CD8-positive, alpha-beta memory T cell (primary cell): ENCODE measurements at regions not wholly inside any gene's neighbourhood (a gene's known extent, or its start where the extent isn't known, plus 50 kb on each side); places are given as distances from the start of the nearest gene placed in this dataset.
"Not testable (repeated sequence)": the region's sequence is repeated elsewhere in the genome, so short reads cannot be mapped to it uniquely, and the experiment has no call there.

ENCODE experiments used
- CTCF ChIA-PET: fragments of 350-600 bp; sonication (Branson Sonifier 250); formaldehyde crosslinking; loops from one replicate; lab custom pipeline; 2021; ENCODE audit warnings: antibody characterized with exemption; lab: Charles Lee
- POLR2A ChIA-PET: fragments of 350-600 bp; sonication (Branson Sonifier 250); formaldehyde crosslinking; loops from one replicate; lab custom pipeline; 2021; ENCODE audit warnings: antibody characterized with exemption; lab: Charles Lee
- DNase-seq, 5 donors: peaks; one replicate each; pipeline versions ENCODE4 v3.0.0 to v3.0.0-alpha.2; 2020 to 2022; ENCODE audit warnings: mixed read lengths in 1 of 5
- H3K27ac ChIP-seq: one replicate; pipeline ENCODE4 v1.7.0; 2013; ENCODE audit warnings: low read depth, mild to moderate bottlenecking, low read length, moderate library complexity
- H3K27me3 ChIP-seq: 2 replicates; pipeline ENCODE4 v1.7.0; 2013; ENCODE audit warnings: low read length, mild to moderate bottlenecking; ENCODE audit not compliant: insufficient read depth, poor library complexity, severe bottlenecking
- H3K36me3 ChIP-seq: 2 replicates; pipeline ENCODE4 v1.7.0; 2013; ENCODE audit warnings: mild to moderate bottlenecking, low read length, moderate library complexity; ENCODE audit not compliant: insufficient read depth
- H3K4me1 ChIP-seq: 2 replicates; pipeline ENCODE4 v1.7.0; 2013; ENCODE audit warnings: mild to moderate bottlenecking, low read length, moderate library complexity; ENCODE audit not compliant: insufficient read depth
- H3K4me3 ChIP-seq: 2 replicates; pipeline ENCODE4 v1.7.0; 2013; ENCODE audit warnings: mild to moderate bottlenecking, low read length
- H3K9me3 ChIP-seq: 2 replicates; pipeline ENCODE4 v1.7.0; 2013; ENCODE audit warnings: mild to moderate bottlenecking, low read length
- H3K27ac Mint-ChIP-seq, 8 donors: one replicate each; pipeline ENCODE4 v1.8.0; 2020 to 2021; ENCODE audit warnings: mixed read lengths in 8 of 8, mild to moderate bottlenecking in 6 of 8, inconsistent platforms in 3 of 8, moderate library complexity in 3 of 8
- H3K27me3 Mint-ChIP-seq, 2 donors: one replicate each; pipeline ENCODE4 v1.8.0; 2020 to 2021; ENCODE audit warnings: mixed read lengths in 2 of 2, mild to moderate bottlenecking in 1 of 2, moderate library complexity in 1 of 2
- H3K36me3 Mint-ChIP-seq, 3 donors: one replicate each; pipeline ENCODE4 v1.8.0; 2020 to 2021; ENCODE audit warnings: mixed read lengths in 3 of 3, inconsistent platforms in 1 of 3, mild to moderate bottlenecking in 1 of 3
- H3K4me1 Mint-ChIP-seq, 3 donors: one replicate each; pipeline ENCODE4 v1.8.0; 2020 to 2021; ENCODE audit warnings: mixed read lengths in 3 of 3, inconsistent platforms in 1 of 3, mild to moderate bottlenecking in 1 of 3
- H3K4me3 Mint-ChIP-seq, 7 donors: one replicate each; pipeline ENCODE4 v1.8.0; 2020 to 2021; ENCODE audit warnings: mixed read lengths in 7 of 7, mild to moderate bottlenecking in 6 of 7, moderate library complexity in 4 of 7, inconsistent platforms in 2 of 7
- H3K9me3 Mint-ChIP-seq, 5 donors: one replicate each; pipeline ENCODE4 v1.8.0; 2020 to 2022; ENCODE audit warnings: mixed read lengths in 5 of 5, mild to moderate bottlenecking in 3 of 5, moderate library complexity in 2 of 5, inconsistent platforms in 1 of 5

GRCh38 chr21:31424058-31424457, 80.0 kb upstream of the TIAM1 start:
- ChIA-PET CTCF (no interaction called here), POLR2A (no interaction called here)
- H3K36me3 Mint-ChIP-seq, result no peaks in the 10 kb centered on the region
- peaks cover 2 to 6% (median 4%) of the 10 kb centered on the region in 3 donors for H3K4me1 Mint-ChIP-seq
- no peak overlapping the region for H3K4me3 Mint-ChIP-seq
- Histone ChIP-seq H3K27me3 (no peaks in the 10 kb centered on the region), H3K4me3 (no peak overlapping the region), H3K36me3 (no peaks in the 10 kb centered on the region), H3K9me3 (no peaks in the 10 kb centered on the region), H3K27ac (no peak overlapping the region), H3K4me1 (no peaks in the 10 kb centered on the region)
- H3K27ac Mint-ChIP-seq, result no peak overlapping the region
- no peaks in the 10 kb centered on the region for H3K9me3 Mint-ChIP-seq
- no peak for DNase-seq
- no peaks in the 10 kb centered on the region for H3K27me3 Mint-ChIP-seq

GRCh38 chr21:31420988-31421387, 76.9 kb upstream of the TIAM1 start:
- peaks cover 0 to 1% of the 10 kb centered on the region in 2 donors for H3K27me3 Mint-ChIP-seq
- H3K9me3 ChIP-seq, result no peaks in the 10 kb centered on the region
- H3K4me3 ChIP-seq, result no peak overlapping the region
- H3K36me3 Mint-ChIP-seq, result no peaks in the 10 kb centered on the region
- no peak overlapping the region for H3K4me3 Mint-ChIP-seq
- H3K27ac ChIP-seq, result no peak overlapping the region
- no peaks in the 10 kb centered on the region for H3K27me3 ChIP-seq
- ChIA-PET CTCF (no interaction called here), POLR2A (no interaction called here)
- H3K4me1 Mint-ChIP-seq, result no peaks in the 10 kb centered on the region
- no peaks in the 10 kb centered on the region for H3K4me1 ChIP-seq
- no peaks in the 10 kb centered on the region for H3K36me3 ChIP-seq
- DNase-seq, result no peak
- H3K9me3 Mint-ChIP-seq, result peaks cover 0 to 5% (median 0%) of the 10 kb centered on the region in 5 donors
- H3K27ac Mint-ChIP-seq, result no peak overlapping the region

DNA sequence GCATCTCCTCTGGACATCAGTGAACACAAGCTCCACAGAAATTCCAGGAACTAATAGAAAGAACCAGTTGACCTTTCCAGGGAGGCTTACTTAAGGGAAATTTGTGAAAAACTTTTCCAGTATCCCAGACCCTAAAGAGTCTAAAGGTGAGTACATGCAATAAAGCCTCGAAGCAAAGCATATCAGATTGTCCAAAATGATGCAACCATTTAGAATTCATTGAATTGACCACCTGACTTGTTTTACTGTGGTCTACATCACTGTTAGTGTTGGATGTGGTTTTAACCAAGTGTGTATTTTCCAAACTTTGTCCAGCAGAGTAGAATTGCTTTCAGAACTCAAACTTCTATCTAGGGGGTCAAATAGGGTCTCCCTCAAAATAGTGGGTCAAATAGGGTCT, 76.3 kb upstream of the TIAM1 start:
- no peak overlapping the region for H3K4me3 Mint-ChIP-seq
- POLR2A ChIA-PET, result no interaction called here
- CTCF ChIA-PET, result no interaction called here

DNA sequence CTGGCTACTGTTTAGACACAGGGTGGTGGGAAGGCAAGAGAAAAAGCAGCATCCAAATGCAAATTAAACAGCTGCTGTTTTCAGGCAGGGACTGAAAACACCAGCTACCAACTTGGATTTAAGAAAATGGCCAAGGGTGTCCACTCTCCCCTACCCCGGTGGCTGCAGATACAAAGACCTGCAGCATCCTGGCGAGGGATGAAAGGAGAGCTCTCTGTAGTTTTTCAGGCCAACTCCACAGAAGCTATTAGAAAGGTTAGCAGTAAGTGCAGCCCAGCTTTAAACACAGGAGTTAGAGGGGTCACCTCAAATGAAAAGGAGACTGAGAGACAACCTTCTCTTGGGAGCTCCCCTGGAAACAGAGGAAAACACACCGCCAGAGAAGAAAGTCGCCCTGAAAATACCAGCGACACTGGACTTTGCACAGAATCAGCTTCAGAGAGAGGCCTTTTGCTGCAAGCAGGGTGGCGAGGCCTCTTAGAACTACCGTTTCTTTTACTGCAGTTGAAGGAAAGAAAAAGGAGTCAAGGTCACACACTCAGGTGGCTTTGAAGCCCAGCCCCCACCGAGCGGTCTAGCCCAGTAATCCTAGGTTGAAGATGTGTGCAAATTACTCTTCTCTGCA, 74.4 kb upstream of the TIAM1 start:
- POLR2A ChIA-PET, result no interaction called here
- Mint-ChIP-seq H3K27me3 (peaks cover 0 to 4% of the 10 kb centered on the region in 2 donors), H3K36me3 (no peaks in the 10 kb centered on the region), H3K4me1 (no peaks in the 10 kb centered on the region), H3K27ac (no peak overlapping the region), H3K9me3 (peaks cover 0 to 5% (median 0%) of the 10 kb centered on the region in 5 donors), H3K4me3 (no peak overlapping the region)
- Histone ChIP-seq H3K27ac (no peak overlapping the region), H3K27me3 (no peaks in the 10 kb centered on the region), H3K4me1 (no peaks in the 10 kb centered on the region), H3K36me3 (no peaks in the 10 kb centered on the region), H3K9me3 (no peaks in the 10 kb centered on the region), H3K4me3 (no peak overlapping the region)
- CTCF ChIA-PET, result no interaction called here
- DNase-seq, result no peak

More for the DNA sequence above, 76.3 kb upstream of the TIAM1 start:
- H3K27me3 Mint-ChIP-seq, result peaks cover 0 to 4% of the 10 kb centered on the region in 2 donors
- H3K4me3 ChIP-seq, result no peak overlapping the region
- peaks cover 0 to 5% (median 0%) of the 10 kb centered on the region in 5 donors for H3K9me3 Mint-ChIP-seq
- no peak overlapping the region for H3K27ac ChIP-seq
- H3K4me1 ChIP-seq, result no peaks in the 10 kb centered on the region
- H3K27ac Mint-ChIP-seq, result no peak overlapping the region
- no peaks in the 10 kb centered on the region for H3K36me3 ChIP-seq
- H3K9me3 ChIP-seq, result no peaks in the 10 kb centered on the region
- H3K36me3 Mint-ChIP-seq, result no peaks in the 10 kb centered on the region
- no peaks in the 10 kb centered on the region for H3K27me3 ChIP-seq
- H3K4me1 Mint-ChIP-seq, result no peaks in the 10 kb centered on the region
- no peak for DNase-seq

- H3K27me3 Mint-ChIP-seq, H3K36me3 Mint-ChIP-seq, H3K27ac ChIP-seq, H3K9me3 Mint-ChIP-seq, CTCF ChIA-PET, H3K36me3 ChIP-seq, H3K4me3 ChIP-seq, H3K4me1 Mint-ChIP-seq, DNase-seq, POLR2A ChIA-PET, H3K27me3 ChIP-seq, H3K27ac Mint-ChIP-seq, H3K4me3 Mint-ChIP-seq, H3K4me1 ChIP-seq, H3K9me3 ChIP-seq: not testable (repeated sequence)
Measured at GRCh38 chr21:31417214-31417613, 73.2 kb upstream of the TIAM1 start.

GRCh38 chr21:31416465-31416864, 72.4 kb upstream of the TIAM1 start:
- no peaks in the 10 kb centered on the region for H3K4me1 ChIP-seq
- Mint-ChIP-seq H3K27ac (no peak overlapping the region), H3K27me3 (peaks cover 0 to 4% of the 10 kb centered on the region in 2 donors), H3K4me1 (peaks cover 0 to 4% (median 0%) of the 10 kb centered on the region in 3 donors), H3K36me3 (no peaks in the 10 kb centered on the region), H3K9me3 (peaks cover 0 to 5% (median 0%) of the 10 kb centered on the region in 5 donors), H3K4me3 (no peak overlapping the region)
- no peak overlapping the region for H3K27ac ChIP-seq
- CTCF ChIA-PET, result no interaction called here
- H3K4me3 ChIP-seq, result no peak overlapping the region
- H3K9me3 ChIP-seq, result no peaks in the 10 kb centered on the region
- H3K36me3 ChIP-seq, result no peaks in the 10 kb centered on the region
- no peaks in the 10 kb centered on the region for H3K27me3 ChIP-seq
- DNase-seq, result no peak
- POLR2A ChIA-PET, result no interaction called here

- Histone ChIP-seq H3K9me3 (no peaks in the 10 kb centered on the region), H3K27me3 (no peaks in the 10 kb centered on the region), H3K27ac (no peak overlapping the region), H3K4me1 (peaks cover 13% of the 10 kb centered on the region), H3K36me3 (no peaks in the 10 kb centered on the region), H3K4me3 (no peak overlapping the region)
- peaks cover 0 to 4% of the 10 kb centered on the region in 2 donors for H3K27me3 Mint-ChIP-seq
- H3K36me3 Mint-ChIP-seq, result no peaks in the 10 kb centered on the region
- no peak overlapping the region for H3K4me3 Mint-ChIP-seq
- peaks cover 0 to 4% (median 0%) of the 10 kb centered on the region in 3 donors for H3K4me1 Mint-ChIP-seq
- ChIA-PET POLR2A (no interaction called here), CTCF (no interaction called here)
- H3K27ac Mint-ChIP-seq, result no peak overlapping the region
- no peak for DNase-seq
- peaks cover 0 to 5% (median 0%) of the 10 kb centered on the region in 5 donors for H3K9me3 Mint-ChIP-seq
Measured at GRCh38 chr21:31414263-31415000, 70.4 kb upstream of the TIAM1 start.

DNA sequence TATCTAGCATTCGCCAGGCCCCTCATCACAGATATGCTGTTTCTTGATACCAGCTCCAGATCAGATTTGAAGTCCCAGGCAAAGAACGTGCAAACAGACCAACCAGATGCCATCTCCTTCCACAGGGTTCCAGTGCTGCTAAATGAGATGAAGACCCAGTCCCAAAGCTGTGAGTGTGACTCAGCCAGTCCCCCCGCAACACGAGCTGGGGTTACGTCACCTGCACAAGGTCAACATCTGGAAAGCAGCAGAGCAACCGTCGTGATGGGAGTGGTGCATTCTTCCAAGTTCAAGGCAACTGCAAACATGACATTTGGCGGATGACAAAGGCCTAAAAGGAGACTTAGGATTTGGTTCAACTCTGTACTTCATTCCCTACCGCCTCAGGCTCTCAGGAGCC, 69.6 kb upstream of the TIAM1 start:
- H3K4me3 Mint-ChIP-seq, result no peak overlapping the region
- no peaks in the 10 kb centered on the region for H3K36me3 Mint-ChIP-seq
- H3K9me3 Mint-ChIP-seq, result peaks cover 0 to 5% (median 0%) of the 10 kb centered on the region in 5 donors
- ChIA-PET POLR2A (no interaction called here), CTCF (interaction anchor here (0.7 kb wide), 1 partner anchor 21 kb away, joined by 3 read pairs; no protein-coding TSS in a partner anchor)
- H3K27ac Mint-ChIP-seq, result no peak overlapping the region
- H3K4me1 Mint-ChIP-seq, result peaks cover 0 to 4% (median 0%) of the 10 kb centered on the region in 3 donors
- no peaks in the 10 kb centered on the region for H3K36me3 ChIP-seq
- H3K9me3 ChIP-seq, result no peaks in the 10 kb centered on the region
- no peaks in the 10 kb centered on the region for H3K27me3 ChIP-seq
- H3K4me1 ChIP-seq, result peaks cover 13% of the 10 kb centered on the region
- DNase-seq, result no peak
- H3K4me3 ChIP-seq, result no peak overlapping the region
- no peak overlapping the region for H3K27ac ChIP-seq
- peaks cover 0 to 4% of the 10 kb centered on the region in 2 donors for H3K27me3 Mint-ChIP-seq
